A673 (cell line): ENCODE measurements at regions not wholly inside any gene's neighbourhood (a gene's known extent, or its start where the extent isn't known, plus 50 kb on each side); places are given as distances from the start of the nearest gene placed in this dataset.

Source experiments
- BruUV-seq: library from RNA; stranded (reverse); fragments of 400-500 nt; replicated peaks from 2 replicates; lab custom pipeline; 2021; lab: Mats Ljungman, UMichigan
- CTCF ChIA-PET: fragments of 300-600 bp; sonication (Branson Sonifier 250); formaldehyde crosslinking; loops from one replicate; lab custom pipeline; 2022; ENCODE audit warnings: antibody characterized with exemption; lab: Charles Lee
- POLR2A ChIA-PET: fragments of 300-600 bp; sonication (Branson Sonifier 250); formaldehyde crosslinking; loops from one replicate; lab custom pipeline; 2022; ENCODE audit warnings: antibody characterized with exemption; ENCODE audit not compliant: low non-redundant PET; lab: Charles Lee
- DNase-seq: peaks from one replicate; pipeline ENCODE4 v3.0.0-alpha.2; 2015; ENCODE audit warnings: low spot score
- H3K27ac ChIP-seq: fragments of 200-600 bp; sonication (generic); 2 replicates; pipeline ENCODE4 v1.5.1; 2016; ENCODE audit warnings: mixed run types, low read depth, mild to moderate bottlenecking, mixed read lengths, antibody characterized with exemption, low read length; ENCODE audit not compliant: poor library complexity, severe bottlenecking
- H3K27me3 ChIP-seq: fragments of 200-600 bp; sonication (generic); replicated peaks from 2 replicates; pipeline ENCODE4 v1.6.1; 2017; ENCODE audit warnings: mixed run types, low read depth, mild to moderate bottlenecking, mixed read lengths, antibody characterized with exemption, low read length; ENCODE audit not compliant: insufficient read depth, poor library complexity
- H3K36me3 ChIP-seq: fragments of 200-600 bp; sonication (generic); 2 replicates; pipeline ENCODE4 v1.6.1; 2016; ENCODE audit warnings: mixed run types, mild to moderate bottlenecking, mixed read lengths, antibody characterized with exemption, low read length; ENCODE audit not compliant: insufficient read depth, poor library complexity, severe bottlenecking
- H3K4me1 ChIP-seq: fragments of 200-600 bp; sonication (generic); 2 replicates; pipeline ENCODE4 v1.6.1; 2017; ENCODE audit warnings: mixed run types, mild to moderate bottlenecking, mixed read lengths, antibody characterized with exemption, low read length; ENCODE audit not compliant: insufficient read depth, poor library complexity, severe bottlenecking
- H3K4me3 ChIP-seq: fragments of 200-600 bp; sonication (generic); 2 replicates; pipeline ENCODE4 v1.5.1; 2016; ENCODE audit warnings: low read depth, mixed run types, mild to moderate bottlenecking, mixed read lengths, low read length; ENCODE audit not compliant: poor library complexity, severe bottlenecking
- H3K9me3 ChIP-seq: fragments of 200-600 bp; sonication (generic); 2 replicates; pipeline ENCODE4 v1.6.1; 2016; ENCODE audit warnings: mixed run types, low read depth, mild to moderate bottlenecking, mixed read lengths, antibody characterized with exemption, low read length; ENCODE audit not compliant: poor library complexity, severe bottlenecking
- EZH2 ChIP-seq: fragments of 200-600 bp; sonication (generic); IDR thresholded peaks from 2 replicates; pipeline ENCODE4 v1.6.1; 2017; ENCODE audit warnings: borderline replicate concordance, low read depth, mild to moderate bottlenecking, mixed read lengths, antibody characterized with exemption, low read length; ENCODE audit not compliant: poor library complexity, severe bottlenecking
- intact Hi-C: fragments of 100-400 bp; cut with micrococcal nuclease; formaldehyde crosslinking; loops from one replicate; pipeline ENCODE4 v1.10.0; 2022; ENCODE audit not compliant: unreplicated experiment
- TF ChIP-seq, protein P1 (sequence below): fragments of 300-800, 200-600 bp; sonication (generic); conservative IDR thresholded peaks from 2 replicates; pipeline ENCODE4 v1.5.1; 2017; ENCODE audit warnings: low read depth, mild to moderate bottlenecking, antibody characterized with exemption, low read length, moderate library complexity, mixed read lengths

DNA sequence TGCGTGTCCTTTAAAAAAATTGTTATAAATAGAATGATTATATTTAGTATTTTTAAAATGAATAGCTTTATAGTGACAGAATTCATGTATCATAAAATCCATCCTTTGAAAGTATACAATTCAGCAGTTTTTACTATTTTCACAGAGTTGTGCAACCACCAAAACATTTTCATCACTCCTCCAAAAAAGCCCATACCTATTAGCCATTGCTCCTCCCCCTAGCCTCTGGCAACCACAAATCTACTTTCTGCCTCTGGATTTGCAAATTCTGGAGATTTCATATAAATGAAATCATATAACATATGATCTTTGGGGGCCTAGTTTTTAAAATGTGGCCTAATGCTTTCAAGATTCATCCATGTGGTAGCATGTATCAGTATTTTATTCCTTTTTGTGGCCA lies 117.9 kb upstream of the MED13L start:
- TF ChIP-seq EZH2: no peak
- TF ChIP-seq, protein P1, sequence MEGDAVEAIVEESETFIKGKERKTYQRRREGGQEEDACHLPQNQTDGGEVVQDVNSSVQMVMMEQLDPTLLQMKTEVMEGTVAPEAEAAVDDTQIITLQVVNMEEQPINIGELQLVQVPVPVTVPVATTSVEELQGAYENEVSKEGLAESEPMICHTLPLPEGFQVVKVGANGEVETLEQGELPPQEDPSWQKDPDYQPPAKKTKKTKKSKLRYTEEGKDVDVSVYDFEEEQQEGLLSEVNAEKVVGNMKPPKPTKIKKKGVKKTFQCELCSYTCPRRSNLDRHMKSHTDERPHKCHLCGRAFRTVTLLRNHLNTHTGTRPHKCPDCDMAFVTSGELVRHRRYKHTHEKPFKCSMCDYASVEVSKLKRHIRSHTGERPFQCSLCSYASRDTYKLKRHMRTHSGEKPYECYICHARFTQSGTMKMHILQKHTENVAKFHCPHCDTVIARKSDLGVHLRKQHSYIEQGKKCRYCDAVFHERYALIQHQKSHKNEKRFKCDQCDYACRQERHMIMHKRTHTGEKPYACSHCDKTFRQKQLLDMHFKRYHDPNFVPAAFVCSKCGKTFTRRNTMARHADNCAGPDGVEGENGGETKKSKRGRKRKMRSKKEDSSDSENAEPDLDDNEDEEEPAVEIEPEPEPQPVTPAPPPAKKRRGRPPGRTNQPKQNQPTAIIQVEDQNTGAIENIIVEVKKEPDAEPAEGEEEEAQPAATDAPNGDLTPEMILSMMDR: no peak
- POLR2A ChIA-PET: no interaction called here
- Histone ChIP-seq H3K4me1 (no peaks in the 10 kb centered on the region), H3K27ac (no peak overlapping the region), H3K4me3 (no peak overlapping the region), H3K27me3 (no peaks in the 10 kb centered on the region), H3K36me3 (no peaks in the 10 kb centered on the region), H3K9me3 (peaks cover 11% of the 10 kb centered on the region)
- CTCF ChIA-PET: no interaction called here
- no TSS peak for BruUV-seq
- intact Hi-C loops: no loop called here
- no peak for DNase-seq

DNA sequence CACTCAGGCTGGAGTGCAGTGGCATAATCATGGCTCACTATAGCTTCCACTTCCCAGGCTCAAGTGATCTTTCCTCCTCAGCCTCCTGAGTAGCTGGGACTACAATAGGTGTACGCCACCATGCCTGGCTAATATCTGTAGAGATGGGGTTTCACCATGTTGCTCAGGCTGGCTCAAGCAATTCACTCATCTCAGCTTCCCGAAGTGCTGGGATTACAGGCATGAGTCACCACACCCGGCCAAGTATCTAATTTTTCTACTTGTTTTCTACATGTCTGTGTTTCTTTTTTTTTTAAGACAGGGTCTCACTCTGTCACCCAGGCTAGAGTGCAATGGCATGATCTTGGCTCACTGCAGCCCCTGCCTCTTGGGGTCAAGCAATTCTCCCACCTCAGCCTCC lies 119.7 kb upstream of the MED13L start:
- intact Hi-C loops: no loop called here
- H3K27ac ChIP-seq: no peak overlapping the region

DNA sequence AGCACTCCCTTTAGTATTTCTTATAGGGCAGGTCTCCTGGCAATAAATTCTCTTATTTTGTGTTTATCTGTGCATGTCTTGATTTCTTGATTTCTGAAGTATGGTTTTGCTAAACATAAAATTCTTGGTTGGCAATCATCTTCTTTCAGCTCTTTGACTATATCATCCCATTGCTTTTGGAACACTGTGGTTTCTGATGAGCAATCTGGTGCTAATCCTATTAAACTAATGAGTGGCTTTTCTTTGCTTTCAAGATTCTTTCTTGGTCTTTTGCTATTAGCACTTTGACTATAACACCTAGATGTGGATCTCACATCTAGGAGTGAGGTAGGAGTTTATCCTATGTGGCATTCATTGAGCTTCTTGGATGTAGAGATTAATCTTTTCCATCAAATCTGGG lies 120.7 kb upstream of the MED13L start:
- DNase-seq: no peak
- H3K4me1 ChIP-seq: no peaks in the 10 kb centered on the region
- H3K27ac ChIP-seq: no peak overlapping the region
- POLR2A ChIA-PET: no interaction called here
- no peak overlapping the region for H3K4me3 ChIP-seq
- TF ChIP-seq, protein P1: no peak
- TF ChIP-seq EZH2: no peak
- no peaks in the 10 kb centered on the region for H3K36me3 ChIP-seq
- CTCF ChIA-PET: no interaction called here
- peaks cover 11% of the 10 kb centered on the region for H3K9me3 ChIP-seq
- H3K27me3 ChIP-seq: no peaks in the 10 kb centered on the region
- BruUV-seq: no TSS peak
- intact Hi-C loops: no loop called here

More for the DNA sequence above, 119.7 kb upstream of the MED13L start:
- no peaks in the 10 kb centered on the region for H3K4me1 ChIP-seq
- TF ChIP-seq, protein P1: no peak
- POLR2A ChIA-PET: no interaction called here
- DNase-seq: no peak
- peaks cover 11% of the 10 kb centered on the region for H3K9me3 ChIP-seq
- no peaks in the 10 kb centered on the region for H3K36me3 ChIP-seq
- BruUV-seq: no TSS peak
- H3K27me3 ChIP-seq: no peaks in the 10 kb centered on the region
- CTCF ChIA-PET: no interaction called here
- no peak overlapping the region for H3K4me3 ChIP-seq
